Uterus (tissue), 3 donors: ENCODE measurements at regions not wholly inside any gene's neighbourhood (a gene's known extent, or its start where the extent isn't known, plus 50 kb on each side); places are given as distances from the start of the nearest gene placed in this dataset.

Experiments
- DNase-seq, 2 donors: peaks; one replicate each; pipeline ENCODE4 v3.0.0-alpha.2; 2019 to 2020
- H3K27ac ChIP-seq, 2 donors: fragments of 200-600 bp; sonication (generic); 1 replicate in 1 of 2; 2 replicates in 1 of 2; pipeline ENCODE4 v1.5.1; 2016 to 2018
- H3K27me3 ChIP-seq, 2 donors: fragments of 200-600 bp; sonication (generic); one replicate each; pipeline ENCODE4 v1.5.1; 2018 to 2019; ENCODE audit warnings: control low read depth in 1 of 2
- H3K36me3 ChIP-seq, 2 donors: fragments of 200-600 bp; sonication (generic); one replicate each; pipeline ENCODE4 v1.5.1; 2019; ENCODE audit warnings: control low read depth in 1 of 2
- H3K4me1 ChIP-seq, 2 donors: fragments of 200-600 bp; sonication (generic); one replicate each; pipeline ENCODE4 v1.5.1; 2018 to 2019; ENCODE audit warnings: control low read depth in 1 of 2
- H3K4me3 ChIP-seq, 2 donors: fragments of 200-600 bp; sonication (generic); 1 replicate in 1 of 2; 2 replicates in 1 of 2; pipeline ENCODE4 v1.5.1; 2018 to 2019; ENCODE audit warnings: mild to moderate bottlenecking in 1 of 2
- H3K9me3 ChIP-seq, 2 donors: fragments of 200-600 bp; sonication (generic); one replicate each; pipeline ENCODE4 v1.5.1; 2019; ENCODE audit warnings: control low read depth in 1 of 2
- CTCF ChIP-seq, 4 experiments: fragments of 200-600 bp in 2 of 4; fragments of 450-650 bp in 2 of 4; sonication (generic) in 2 of 4; IDR thresholded peaks; one replicate each; pipeline ENCODE4 v1.5.1; 2016 to 2019; ENCODE audit warnings: antibody characterized with exemption in 4 of 4, mild to moderate bottlenecking in 2 of 4, moderate library complexity in 1 of 4
- POLR2A ChIP-seq, 2 donors: fragments of 450-650 bp; IDR thresholded peaks; one replicate each; pipeline ENCODE4 v1.6.1; 2016; ENCODE audit warnings: antibody characterized with exemption in 2 of 2, mild to moderate bottlenecking in 1 of 2, moderate library complexity in 1 of 2
- intact Hi-C: fragments of 100-400 bp; cut with DNase I; formaldehyde crosslinking; loops from one replicate; pipeline ENCODE4 v1.15.1; 2023; ENCODE audit warnings: low total_unique reads
- donor health status: DM: yes; HTN: yes; CAD: no.

- intact Hi-C loops: no loop called here
- TF ChIP-seq POLR2A (IDR thresholded peaks at IDR 0.05): no peak
- TF ChIP-seq CTCF (IDR thresholded peaks at IDR 0.05): no peak
- DNase-seq: no peak
Measured at GRCh38 chr6:163646866-163647265, 232.3 kb downstream of the QKI start.

GRCh38 chr6:163646133-163646532 is 231.6 kb downstream of the QKI start:
- intact Hi-C loops: no loop called here

More at GRCh38 chr6:163646866-163647265, 232.3 kb downstream of the QKI start:
- no peaks in the 10 kb centered on the region for H3K4me1 ChIP-seq
- no peaks in the 10 kb centered on the region for H3K27me3 ChIP-seq
- no peaks in the 10 kb centered on the region for H3K36me3 ChIP-seq
- no peak overlapping the region for H3K4me3 ChIP-seq
- no peak overlapping the region for H3K27ac ChIP-seq
- no peaks in the 10 kb centered on the region for H3K9me3 ChIP-seq

GRCh38 chr6:163645560-163645959 is 231.0 kb downstream of the QKI start:
- H3K9me3 ChIP-seq: no peaks in the 10 kb centered on the region
- no peaks in the 10 kb centered on the region for H3K27me3 ChIP-seq
- TF ChIP-seq CTCF (IDR thresholded peaks at IDR 0.05) (no peak), POLR2A (IDR thresholded peaks at IDR 0.05) (no peak)
- intact Hi-C loops: no loop called here
- no peak overlapping the region for H3K27ac ChIP-seq
- H3K36me3 ChIP-seq: no peaks in the 10 kb centered on the region
- H3K4me1 ChIP-seq: no peaks in the 10 kb centered on the region
- no peak for DNase-seq
- no peak overlapping the region for H3K4me3 ChIP-seq

More at GRCh38 chr6:163646133-163646532, 231.6 kb downstream of the QKI start:
- no peaks in the 10 kb centered on the region for H3K27me3 ChIP-seq
- no peaks in the 10 kb centered on the region for H3K36me3 ChIP-seq
- TF ChIP-seq POLR2A (IDR thresholded peaks at IDR 0.05) (no peak), CTCF (IDR thresholded peaks at IDR 0.05) (no peak)
- no peak overlapping the region for H3K27ac ChIP-seq
- no peak overlapping the region for H3K4me3 ChIP-seq
- H3K4me1 ChIP-seq: no peaks in the 10 kb centered on the region
- H3K9me3 ChIP-seq: no peaks in the 10 kb centered on the region
- DNase-seq: no peak

DNA sequence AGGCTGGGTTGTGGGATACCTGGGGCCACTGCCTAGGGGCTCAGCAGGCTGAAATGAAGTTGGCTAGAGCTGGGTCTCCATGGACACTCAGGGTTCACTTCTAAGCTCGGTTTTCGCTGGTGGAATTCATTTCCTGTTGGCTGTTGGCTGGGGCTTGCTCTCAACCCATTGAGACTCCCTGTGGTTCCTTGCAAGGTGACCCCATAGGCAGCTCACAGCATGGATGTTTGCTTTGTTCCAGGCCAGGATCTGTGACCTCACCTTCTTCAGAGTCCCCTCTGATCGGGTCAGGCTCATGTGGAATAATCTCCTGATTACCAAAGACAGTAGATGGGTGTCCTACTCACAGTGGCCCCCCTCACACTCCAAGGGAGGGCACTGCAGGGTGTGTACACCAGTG is 229.3 kb downstream of the QKI start:
- H3K27me3 ChIP-seq: no peaks in the 10 kb centered on the region
- H3K4me1 ChIP-seq: no peaks in the 10 kb centered on the region
- H3K36me3 ChIP-seq: no peaks in the 10 kb centered on the region
- intact Hi-C loops: no loop called here
- H3K27ac ChIP-seq: no peak overlapping the region
- no peak for DNase-seq
- H3K9me3 ChIP-seq: no peaks in the 10 kb centered on the region
- TF ChIP-seq POLR2A (IDR thresholded peaks at IDR 0.05): no peak
- TF ChIP-seq CTCF (IDR thresholded peaks at IDR 0.05): no peak
- H3K4me3 ChIP-seq: no peak overlapping the region

DNA sequence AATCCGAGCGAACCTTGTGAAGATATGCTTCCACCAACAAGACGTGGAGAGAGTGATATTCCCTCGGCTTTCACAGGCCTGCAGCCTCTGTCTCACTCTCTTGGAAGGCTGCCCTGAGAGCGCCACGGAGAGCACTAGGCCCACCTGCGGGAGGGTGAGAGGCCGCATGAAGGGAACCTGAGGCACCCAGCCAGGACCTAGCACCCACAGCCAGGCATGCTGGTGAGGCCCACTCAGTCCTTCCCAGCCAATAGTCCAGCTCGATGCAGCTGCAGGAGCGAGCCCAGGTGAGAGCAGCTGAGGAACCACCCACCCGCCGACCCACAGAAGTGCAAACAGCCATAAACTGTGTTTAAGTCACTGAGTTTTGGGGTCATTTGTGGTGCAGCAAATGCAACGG is 227.2 kb downstream of the QKI start:
- H3K4me3 ChIP-seq: no peak overlapping the region
- H3K27ac ChIP-seq: no peak overlapping the region
- H3K9me3 ChIP-seq: no peaks in the 10 kb centered on the region
- intact Hi-C loops: no loop called here
- TF ChIP-seq CTCF (IDR thresholded peaks at IDR 0.05) (no peak), POLR2A (IDR thresholded peaks at IDR 0.05) (no peak)
- no peaks in the 10 kb centered on the region for H3K4me1 ChIP-seq
- no peak for DNase-seq
- no peaks in the 10 kb centered on the region for H3K27me3 ChIP-seq
- H3K36me3 ChIP-seq: no peaks in the 10 kb centered on the region
